NCI-H774 (cell line): ENCODE measurements at regions not wholly inside any gene's neighbourhood (a gene's known extent, or its start where the extent isn't known, plus 50 kb on each side); places are given as distances from the start of the nearest gene placed in this dataset.

ENCODE experiments used
- DNase-seq: peaks from one replicate; lab custom pipeline; 2025; lab: John Stamatoyannopoulos, UW

DNA sequence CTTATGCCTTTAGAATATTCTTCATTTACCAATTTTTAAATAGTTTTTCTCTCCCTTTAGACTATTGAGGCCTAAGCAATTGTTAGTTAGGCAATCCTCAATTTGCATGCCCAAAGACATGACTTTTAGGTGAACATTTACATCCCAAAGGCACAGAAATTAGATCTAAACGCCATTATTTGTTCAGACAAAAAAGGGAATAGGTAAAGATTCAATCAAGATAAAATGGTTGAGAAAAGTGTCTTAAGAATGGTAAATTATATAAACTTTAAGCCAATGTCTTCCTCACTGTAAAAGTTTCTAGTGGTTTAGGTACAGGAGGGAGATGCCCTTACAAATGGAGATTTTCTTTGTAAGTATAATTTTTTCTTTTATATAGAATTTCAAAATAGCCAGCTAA is 50.2 kb upstream of the MME start:
- no peak for DNase-seq

DNA sequence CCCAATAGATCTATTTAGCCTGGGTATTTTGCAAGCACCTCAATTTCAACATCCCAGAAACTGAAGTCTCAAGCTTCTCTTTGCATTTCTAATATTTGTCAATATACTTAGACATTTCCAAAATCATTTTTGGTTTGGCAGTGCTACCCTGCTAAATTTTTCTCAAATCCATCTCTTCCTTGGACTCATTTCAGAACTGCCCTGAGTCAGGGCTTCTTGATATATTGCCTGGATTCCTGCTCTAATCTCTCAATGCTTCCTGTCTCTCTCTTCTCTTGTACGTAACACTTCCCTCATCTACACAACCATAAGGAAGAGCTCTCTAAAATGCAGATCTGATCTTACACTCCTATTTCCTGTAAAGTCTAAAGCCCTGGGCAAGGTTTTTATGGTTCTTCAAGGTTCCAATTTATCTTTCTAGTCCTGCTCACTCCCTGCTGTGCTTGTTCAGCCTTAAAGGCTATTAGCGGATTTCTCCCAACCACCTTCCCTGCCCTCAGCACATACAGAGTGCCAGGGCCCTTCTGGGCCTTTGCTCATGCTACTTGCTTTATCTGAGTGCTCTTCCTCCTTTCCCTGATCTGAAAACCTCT is 53.0 kb upstream of the MME start:
- no peak for DNase-seq

DNA sequence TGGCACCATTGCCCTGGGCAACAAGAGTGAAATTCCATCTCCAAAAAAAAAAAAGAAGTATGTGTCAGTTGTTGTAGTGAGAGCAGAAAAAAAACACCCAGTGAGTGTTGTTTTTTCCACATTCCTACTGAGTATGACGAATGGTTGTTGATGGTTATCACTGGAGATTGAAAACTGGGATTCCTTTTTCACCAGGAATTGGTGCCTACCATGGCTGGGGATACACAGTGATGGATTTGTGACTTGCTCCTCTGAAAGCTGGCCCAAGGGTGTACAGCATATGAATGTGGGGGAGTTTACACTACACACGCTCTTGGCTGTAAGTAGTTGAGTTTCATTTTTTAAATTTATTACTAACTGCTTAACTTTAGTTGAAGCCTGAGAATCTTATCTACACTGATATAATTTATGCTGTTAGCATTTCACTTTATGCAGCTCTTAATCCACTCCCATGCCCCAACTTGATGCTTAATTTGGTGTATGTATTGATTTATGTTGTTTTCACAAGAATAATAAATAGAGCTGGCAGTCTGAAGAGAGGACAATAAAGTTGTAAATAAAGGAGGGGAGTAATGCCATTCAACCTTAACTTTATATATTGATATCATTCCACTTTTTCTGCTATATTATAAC is 56.0 kb upstream of the MME start:
- DNase-seq, result no peak

DNA sequence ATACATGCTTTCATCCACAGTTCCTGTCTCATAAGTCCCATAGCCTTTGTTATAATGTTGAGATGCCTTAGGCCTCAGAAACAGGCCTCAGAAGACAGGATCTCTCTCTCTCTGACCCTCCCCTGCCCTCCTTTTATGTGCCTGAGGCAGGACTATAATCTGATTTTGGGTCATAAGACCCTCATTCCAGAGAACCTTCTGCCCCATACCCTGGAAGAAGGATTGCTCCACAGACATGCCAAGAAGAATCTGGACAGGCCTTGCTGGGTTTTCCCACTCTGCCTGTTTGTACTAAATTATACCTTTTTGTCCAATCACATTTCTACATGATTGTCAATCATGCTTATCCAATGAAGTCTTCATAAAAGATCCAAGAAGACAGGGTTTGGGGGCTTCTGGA is 57.2 kb upstream of the MME start:
- no peak for DNase-seq

DNA sequence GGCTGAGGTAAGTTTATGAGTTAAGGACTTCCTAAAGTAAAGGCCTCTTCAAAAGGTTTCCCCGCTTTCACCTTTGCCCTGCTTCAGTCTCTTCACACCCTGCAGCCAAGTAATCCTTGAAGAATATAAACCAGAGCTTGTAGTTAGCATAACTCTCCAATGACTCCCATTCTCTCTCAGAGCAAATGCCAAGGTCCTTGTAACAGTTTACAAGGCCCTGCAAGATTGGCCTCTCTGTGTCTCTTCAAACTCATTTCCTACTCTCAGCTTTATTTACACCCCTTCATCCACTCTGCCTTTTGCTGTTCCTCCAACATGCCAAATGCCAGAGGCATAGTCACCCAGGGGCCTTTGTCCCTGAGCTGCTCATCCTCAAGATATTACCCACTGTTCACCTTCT is 60.5 kb upstream of the MME start:
- no peak for DNase-seq

- DNase-seq, result no peak
These were observed 61.3 kb upstream of the MME start for GRCh38 chr3:155018621-155019330.

- DNase-seq, result no peak
These were observed 64.2 kb upstream of the MME start for GRCh38 chr3:155015776-155016436.

GRCh38 chr3:155014953-155015352 is 65.2 kb upstream of the MME start:
- no peak for DNase-seq

- no peak for DNase-seq
These were observed 66.7 kb upstream of the MME start for GRCh38 chr3:155013427-155013826.

DNA sequence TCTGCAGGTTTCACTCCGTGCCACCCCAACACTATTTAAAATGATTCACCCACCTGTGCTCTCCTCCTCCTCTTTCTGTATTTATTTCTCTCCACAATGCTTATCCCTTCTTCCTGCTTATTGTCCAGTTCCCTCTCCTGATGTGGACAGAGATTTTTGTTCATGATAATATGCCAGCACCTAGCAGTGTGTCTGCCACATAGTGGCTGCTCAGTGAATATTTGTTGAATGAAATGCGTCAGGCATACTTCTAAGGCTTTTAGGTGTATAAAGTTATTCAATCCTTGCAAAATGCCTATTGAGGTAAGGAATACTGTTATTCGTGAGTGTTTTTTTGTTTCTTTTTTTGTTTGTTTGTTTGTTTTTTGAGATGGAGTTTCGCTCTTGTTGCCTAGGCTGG is 67.5 kb upstream of the MME start:
- DNase-seq, result no peak

DNA sequence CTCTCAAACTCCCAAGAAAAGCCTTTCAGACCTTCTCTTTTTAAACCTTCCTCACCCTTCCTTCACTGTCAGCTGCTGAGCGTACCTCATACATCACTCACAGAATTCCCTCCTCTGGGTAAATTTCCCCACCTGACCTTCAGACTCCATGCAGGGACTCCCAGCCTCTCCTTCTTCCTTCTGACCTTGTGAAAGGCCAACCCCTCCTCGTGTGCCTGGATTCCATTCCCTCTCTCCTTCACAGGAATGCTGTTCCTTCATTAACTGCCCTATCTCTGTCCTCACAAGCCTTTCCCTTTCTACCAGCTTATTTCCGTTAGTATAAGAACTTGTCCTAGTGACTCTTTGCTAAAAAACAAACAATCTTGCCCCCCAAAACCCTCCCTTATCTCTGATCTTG is 69.7 kb upstream of the MME start:
- DNase-seq, result no peak

- no peak for DNase-seq
These were observed 70.9 kb upstream of the MME start for GRCh38 chr3:155009217-155009616.

DNA sequence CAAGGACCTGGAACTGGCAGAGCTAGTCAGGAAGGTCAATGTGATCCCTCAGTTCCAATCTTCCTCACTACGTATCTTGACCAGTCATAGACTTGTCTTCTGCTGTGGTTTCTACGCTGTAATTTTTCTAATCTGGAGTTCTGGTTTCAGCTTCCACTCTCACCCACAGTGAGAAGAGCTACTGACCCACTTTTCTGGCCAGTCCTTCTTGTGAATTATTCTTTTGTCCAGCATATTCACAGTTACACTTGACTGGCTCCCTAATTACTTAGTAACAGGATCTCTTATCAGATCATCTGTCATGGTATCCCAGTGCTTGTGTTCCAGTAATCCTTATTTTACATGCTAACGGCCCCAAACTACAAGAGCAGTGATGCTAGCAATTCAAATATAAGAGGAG is 72.4 kb upstream of the MME start:
- DNase-seq, result no peak

DNA sequence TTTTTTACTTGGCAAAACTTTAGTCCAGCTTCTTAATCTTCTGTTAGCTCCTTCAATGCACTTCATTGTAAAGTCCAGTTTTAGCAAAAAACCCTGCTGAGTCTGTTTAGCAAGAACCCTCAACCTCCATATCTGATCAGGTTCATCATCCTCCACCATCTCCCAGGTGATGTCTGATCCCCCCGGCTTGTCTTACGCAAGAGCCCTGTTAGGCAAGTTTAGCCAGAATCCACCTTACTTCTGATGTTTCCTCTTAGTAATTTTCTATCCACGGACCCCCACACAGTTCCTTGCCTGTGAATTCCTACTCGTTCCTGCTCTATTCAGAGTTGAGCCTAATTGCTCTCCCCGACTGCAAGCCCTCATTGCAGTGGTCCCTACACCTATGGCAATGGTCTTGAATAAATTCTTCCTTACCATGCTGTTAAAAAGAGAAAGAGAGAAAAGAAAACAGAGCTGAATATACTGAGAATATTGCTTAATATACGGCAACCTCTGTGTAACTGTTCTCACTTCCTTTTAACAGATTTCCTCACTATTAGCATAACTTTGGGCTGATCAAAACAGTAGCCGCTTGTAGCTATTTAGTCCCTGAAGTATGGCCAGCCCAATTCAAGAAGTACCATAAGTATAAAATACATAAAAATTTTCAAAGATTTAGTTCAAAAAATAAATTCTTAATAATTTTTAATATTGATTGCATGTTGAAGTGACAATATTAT is 78.7 kb upstream of the MME start:
- DNase-seq, result no peak

DNA sequence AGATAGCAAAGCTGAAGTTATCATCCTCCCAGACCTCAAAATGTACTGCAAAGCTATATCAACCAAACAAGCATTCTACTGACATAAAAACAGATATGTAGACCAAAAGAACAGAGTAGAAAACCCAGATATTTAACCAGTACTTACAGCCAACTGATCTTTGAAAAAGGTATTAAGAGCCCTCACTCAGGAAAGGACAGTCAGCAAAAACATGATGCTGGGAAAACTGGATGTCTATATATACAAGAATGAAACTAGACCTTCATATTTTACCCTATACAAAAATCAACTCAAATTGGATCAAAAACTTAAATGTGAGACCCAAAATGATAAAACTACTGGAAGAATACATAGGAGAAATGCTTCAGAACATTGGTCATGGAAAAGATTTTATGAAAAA is 87.5 kb upstream of the MME start:
- no peak for DNase-seq

- DNase-seq, result no peak
These were observed 89.6 kb upstream of the MME start for GRCh38 chr3:154990543-154990942.

- DNase-seq, result no peak
These were observed 92.3 kb upstream of the MME start for GRCh38 chr3:154987846-154988245.

- DNase-seq, result no peak
These were observed 98.5 kb upstream of the MME start for GRCh38 chr3:154981664-154982063.

DNA sequence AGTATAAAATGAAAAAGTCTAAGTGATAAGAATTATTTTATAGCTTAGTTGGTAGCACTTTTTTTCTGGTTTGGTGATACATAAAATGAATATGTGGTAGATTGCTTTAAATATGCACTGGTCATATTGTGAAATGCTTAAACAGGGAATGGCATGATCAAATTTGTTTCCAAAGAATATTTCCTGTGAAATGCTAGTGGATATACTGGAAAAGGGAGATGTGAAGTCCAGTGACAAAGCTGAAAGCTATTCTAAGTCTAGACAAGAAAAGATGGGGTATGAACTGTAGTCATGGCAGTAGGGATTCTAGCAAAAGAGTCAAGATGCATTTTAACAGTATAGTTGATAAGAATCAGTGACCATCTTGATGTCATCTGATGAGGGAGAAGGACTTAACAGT is 98.9 kb upstream of the MME start:
- DNase-seq, result no peak

GRCh38 chr3:154979331-154979730 is 100.8 kb upstream of the MME start:
- no peak for DNase-seq

DNA sequence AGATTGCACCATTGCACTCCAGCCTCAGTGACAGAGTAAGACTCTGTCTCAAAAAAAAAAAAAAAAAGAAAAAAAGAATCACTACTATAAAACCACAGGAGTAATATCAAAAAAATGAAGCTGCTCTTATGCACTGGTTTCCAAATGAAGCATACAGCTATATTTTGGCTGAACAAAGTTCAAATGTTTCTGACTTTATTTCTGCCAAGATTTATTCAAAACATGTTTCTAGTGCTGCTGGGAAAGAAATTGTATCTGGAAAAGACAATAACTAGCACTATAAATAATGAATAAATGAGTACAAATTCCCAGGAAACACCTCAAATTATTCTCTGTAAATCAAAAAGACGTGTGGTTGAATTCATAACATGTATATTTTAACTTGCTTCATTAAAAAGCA is 102.5 kb upstream of the MME start:
- DNase-seq, result no peak
